ENCODE measurements at regions not wholly inside any gene's neighbourhood (a gene's known extent, or its start where the extent isn't known, plus 50 kb on each side); places are given as distances from the start of the nearest gene placed in this dataset.

- TF ChIP-seq, protein P1, sequence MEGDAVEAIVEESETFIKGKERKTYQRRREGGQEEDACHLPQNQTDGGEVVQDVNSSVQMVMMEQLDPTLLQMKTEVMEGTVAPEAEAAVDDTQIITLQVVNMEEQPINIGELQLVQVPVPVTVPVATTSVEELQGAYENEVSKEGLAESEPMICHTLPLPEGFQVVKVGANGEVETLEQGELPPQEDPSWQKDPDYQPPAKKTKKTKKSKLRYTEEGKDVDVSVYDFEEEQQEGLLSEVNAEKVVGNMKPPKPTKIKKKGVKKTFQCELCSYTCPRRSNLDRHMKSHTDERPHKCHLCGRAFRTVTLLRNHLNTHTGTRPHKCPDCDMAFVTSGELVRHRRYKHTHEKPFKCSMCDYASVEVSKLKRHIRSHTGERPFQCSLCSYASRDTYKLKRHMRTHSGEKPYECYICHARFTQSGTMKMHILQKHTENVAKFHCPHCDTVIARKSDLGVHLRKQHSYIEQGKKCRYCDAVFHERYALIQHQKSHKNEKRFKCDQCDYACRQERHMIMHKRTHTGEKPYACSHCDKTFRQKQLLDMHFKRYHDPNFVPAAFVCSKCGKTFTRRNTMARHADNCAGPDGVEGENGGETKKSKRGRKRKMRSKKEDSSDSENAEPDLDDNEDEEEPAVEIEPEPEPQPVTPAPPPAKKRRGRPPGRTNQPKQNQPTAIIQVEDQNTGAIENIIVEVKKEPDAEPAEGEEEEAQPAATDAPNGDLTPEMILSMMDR (IDR thresholded peaks at IDR 0.05; ENCODE audit: control insufficient read depth, extremely low read depth, insufficient read depth): no peak
- no peak for DNase-seq (ENCODE audit: low read depth)
- no peak overlapping the region for H3K4me3 ChIP-seq (ENCODE audit: low read depth, low read length)
These were observed 109.0 kb downstream of the TRIM29 start for GRCh38 chr11:120028897-120029258.

DNA sequence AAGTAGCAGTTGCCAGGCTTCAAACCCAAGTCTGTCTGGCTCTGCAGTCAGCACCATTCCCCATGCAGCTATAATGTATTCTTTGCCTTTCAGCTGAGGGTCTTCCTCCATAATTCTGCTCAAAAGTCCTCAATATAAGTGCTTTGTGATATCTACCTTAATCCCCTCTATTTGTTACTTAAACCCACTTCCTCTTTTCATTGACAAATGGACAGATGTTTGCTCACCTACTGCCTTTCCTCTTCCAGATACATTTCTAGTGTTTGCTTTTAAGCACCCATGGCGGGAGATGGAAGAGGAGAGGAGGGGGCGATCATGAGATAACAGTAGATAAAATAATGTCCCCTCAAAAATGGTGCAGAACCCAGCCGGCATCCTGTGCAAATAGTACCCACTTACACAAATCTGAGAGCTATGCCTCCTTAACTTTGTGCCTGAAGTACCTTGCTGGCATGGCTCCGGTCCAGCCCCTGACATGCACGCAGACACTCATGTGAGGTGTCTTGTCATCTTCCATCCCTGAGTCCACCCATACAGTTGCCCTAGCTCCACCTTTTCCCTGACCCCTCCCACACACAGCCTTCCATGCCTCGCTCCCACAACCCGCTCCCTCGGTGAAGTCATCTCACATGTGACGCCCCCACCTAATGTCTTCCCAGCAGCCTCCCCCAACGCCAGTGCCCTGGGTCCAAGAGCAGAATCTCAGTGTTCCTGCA, 109.6 kb downstream of the TRIM29 start:
- TF ChIP-seq, protein P1 (IDR thresholded peaks at IDR 0.05; ENCODE audit: control insufficient read depth, extremely low read depth, insufficient read depth): no peak
- no peak overlapping the region for H3K4me3 ChIP-seq (ENCODE audit: low read depth, low read length)
- no peak for DNase-seq (ENCODE audit: low read depth)

- DNase-seq (ENCODE audit: low read depth): no peak
- TF ChIP-seq, protein P1 (IDR thresholded peaks at IDR 0.05; ENCODE audit: control insufficient read depth, extremely low read depth, insufficient read depth): no peak
- no peak overlapping the region for H3K4me3 ChIP-seq (ENCODE audit: low read depth, low read length)
These were observed 110.2 kb downstream of the TRIM29 start for GRCh38 chr11:120027546-120028180.

- no peak overlapping the region for H3K4me3 ChIP-seq (ENCODE audit: low read depth, low read length)
- DNase-seq (ENCODE audit: low read depth): no peak
- TF ChIP-seq, protein P1 (IDR thresholded peaks at IDR 0.05; ENCODE audit: control insufficient read depth, extremely low read depth, insufficient read depth): no peak
These were observed 112.1 kb downstream of the TRIM29 start for GRCh38 chr11:120025606-120026335.

DNA sequence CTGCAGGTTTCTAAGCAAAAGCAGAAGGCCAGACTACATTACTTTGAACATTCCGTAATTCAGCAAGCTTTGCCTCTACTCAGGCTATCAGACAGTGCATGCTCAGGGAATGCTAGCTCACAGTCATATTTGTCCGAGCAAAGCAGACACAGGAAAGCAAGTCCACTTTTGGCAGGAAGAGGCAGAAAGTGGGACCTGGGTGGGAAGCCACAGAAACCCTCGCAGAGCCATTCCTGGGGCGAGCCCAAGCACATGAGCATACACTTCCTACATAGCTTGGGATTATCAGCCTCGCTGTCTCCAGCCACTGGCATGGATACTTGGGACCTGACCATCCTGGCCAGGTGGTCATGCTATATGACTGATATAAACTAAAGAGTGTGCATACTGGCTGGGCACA, 113.3 kb downstream of the TRIM29 start:
- TF ChIP-seq, protein P1 (IDR thresholded peaks at IDR 0.05; ENCODE audit: control insufficient read depth, extremely low read depth, insufficient read depth): no peak
- no peak for DNase-seq (ENCODE audit: low read depth)
- no peak overlapping the region for H3K4me3 ChIP-seq (ENCODE audit: low read depth, low read length)

DNA sequence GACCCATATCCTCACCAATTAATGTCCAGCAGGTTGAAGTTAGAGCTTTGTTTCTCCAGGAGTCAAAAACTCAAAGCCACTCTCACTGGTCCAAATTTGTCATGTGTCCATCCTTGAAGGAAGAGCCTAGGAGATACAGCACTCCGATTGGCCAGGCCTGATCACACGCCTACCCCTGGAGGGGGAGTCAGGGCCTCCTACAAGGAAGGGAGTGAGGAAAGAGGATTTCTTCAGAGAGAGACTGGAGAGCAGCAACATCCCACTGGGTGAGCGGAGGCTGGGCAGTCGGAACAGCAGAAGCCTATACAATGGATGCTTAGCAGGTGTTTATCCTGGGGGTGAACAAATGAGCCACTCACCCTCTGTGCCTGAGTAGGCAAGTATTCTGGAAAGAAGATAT, 113.9 kb downstream of the TRIM29 start:
- H3K4me3 ChIP-seq (ENCODE audit: low read depth, low read length): no peak overlapping the region
- TF ChIP-seq, protein P1 (IDR thresholded peaks at IDR 0.05; ENCODE audit: control insufficient read depth, extremely low read depth, insufficient read depth): no peak
- DNase-seq (ENCODE audit: low read depth): no peak
